ENCODE measurements at regions not wholly inside any gene's neighbourhood (a gene's known extent, or its start where the extent isn't known, plus 50 kb on each side); places are given as distances from the start of the nearest gene placed in this dataset.

GRCh38 chr1:96087719-96088118 is 633.9 kb upstream of the PTBP2 start:
- no peaks in the 10 kb centered on the region for H3K27me3 ChIP-seq
- WGBS, 2 donors: 33 to 89% methylated on average over 1 of the region's 1 CpG
- DNase-seq: no peak
- intact Hi-C loops (cut with DNase I): no loop called here
- H3K27ac ChIP-seq: no peak overlapping the region
- H3K4me3 ChIP-seq: no peak overlapping the region
- H3K36me3 ChIP-seq: no peaks in the 10 kb centered on the region
- TF ChIP-seq EP300 (IDR thresholded peaks at IDR 0.05) (no peak), POLR2AphosphoS5 (IDR thresholded peaks at IDR 0.05) (no peak), CTCF (IDR thresholded peaks at IDR 0.05) (no peak), POLR2A (IDR thresholded peaks at IDR 0.05) (no peak)
- H3K9me3 ChIP-seq: peaks cover 0 to 3% (median 0%) of the 10 kb centered on the region in 4 donors
- no peaks in the 10 kb centered on the region for H3K4me1 ChIP-seq

- no peak for DNase-seq
- Histone ChIP-seq H3K4me1 (no peaks in the 10 kb centered on the region), H3K27me3 (no peaks in the 10 kb centered on the region), H3K4me3 (no peak overlapping the region), H3K9me3 (peaks cover 0 to 3% (median 0%) of the 10 kb centered on the region in 4 donors), H3K36me3 (no peaks in the 10 kb centered on the region), H3K27ac (no peak overlapping the region)
- TF ChIP-seq EP300 (IDR thresholded peaks at IDR 0.05) (no peak), POLR2A (IDR thresholded peaks at IDR 0.05) (no peak), POLR2AphosphoS5 (IDR thresholded peaks at IDR 0.05) (no peak), CTCF (IDR thresholded peaks at IDR 0.05) (no peak)
- intact Hi-C loops (cut with DNase I): no loop called here
- WGBS, 2 donors: 53 to 72% methylated on average over 4 of the region's 4 CpGs
Measured at GRCh38 chr1:96090134-96090533, 631.5 kb upstream of the PTBP2 start.

- no peaks in the 10 kb centered on the region for H3K27me3 ChIP-seq
- TF ChIP-seq EP300 (IDR thresholded peaks at IDR 0.05): no peak
- no peak for TF ChIP-seq POLR2A (IDR thresholded peaks at IDR 0.05)
- no peak for TF ChIP-seq CTCF (IDR thresholded peaks at IDR 0.05)
- TF ChIP-seq POLR2AphosphoS5 (IDR thresholded peaks at IDR 0.05): no peak
- no peaks in the 10 kb centered on the region for H3K36me3 ChIP-seq
- no peaks in the 10 kb centered on the region for H3K9me3 ChIP-seq
- WGBS, 2 donors: 69 to 80% methylated on average over 2 of the region's 2 CpGs
- H3K4me3 ChIP-seq: no peak overlapping the region
- intact Hi-C loops (cut with DNase I): no loop called here
- no peak overlapping the region for H3K27ac ChIP-seq
- no peaks in the 10 kb centered on the region for H3K4me1 ChIP-seq
- no peak for DNase-seq
Measured at GRCh38 chr1:96095849-96096612, 625.6 kb upstream of the PTBP2 start.

GRCh38 chr1:96096613-96097321 is 624.8 kb upstream of the PTBP2 start:
- no peak for DNase-seq
- Histone ChIP-seq H3K27ac (no peak overlapping the region), H3K36me3 (no peaks in the 10 kb centered on the region), H3K4me1 (no peaks in the 10 kb centered on the region), H3K27me3 (no peaks in the 10 kb centered on the region), H3K4me3 (no peak overlapping the region), H3K9me3 (no peaks in the 10 kb centered on the region)
- no peak for TF ChIP-seq CTCF (IDR thresholded peaks at IDR 0.05)
- TF ChIP-seq EP300 (IDR thresholded peaks at IDR 0.05): no peak
- no peak for TF ChIP-seq POLR2A (IDR thresholded peaks at IDR 0.05)
- TF ChIP-seq POLR2AphosphoS5 (IDR thresholded peaks at IDR 0.05): no peak
- intact Hi-C loops (cut with DNase I): no loop called here
- 64 to 70% methylated on average over 5 of the region's 5 CpGs for WGBS, 2 donors

All from sigmoid colon (tissue), 6 donors.